ENCODE measurements at regions not wholly inside any gene's neighbourhood (a gene's known extent, or its start where the extent isn't known, plus 50 kb on each side); places are given as distances from the start of the nearest gene placed in this dataset.

DNA sequence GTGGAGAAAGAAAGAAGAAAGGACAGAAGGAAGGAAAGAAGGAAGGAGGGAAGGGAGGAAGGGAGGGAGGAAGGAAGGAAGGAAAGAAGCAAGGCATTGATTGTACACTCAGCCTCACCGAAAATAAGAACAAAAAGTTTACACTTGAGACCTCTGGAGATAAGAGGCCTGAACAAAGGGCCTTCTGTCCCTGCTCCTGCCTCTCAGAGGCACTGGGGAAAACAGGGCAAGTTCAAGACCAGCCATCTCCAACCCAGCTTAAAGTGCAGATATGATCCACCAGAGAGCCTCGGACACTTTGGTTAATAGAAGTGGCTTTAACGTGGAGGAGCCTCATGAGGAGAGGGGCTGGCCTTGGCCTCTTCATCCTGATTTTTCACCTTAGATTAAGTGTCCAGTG, 582.9 kb upstream of the PPP2R3A start:
- DNase-seq, result no peak
- no peaks in the 10 kb centered on the region for H3K9me3 ChIP-seq
- TF ChIP-seq, protein P1, sequence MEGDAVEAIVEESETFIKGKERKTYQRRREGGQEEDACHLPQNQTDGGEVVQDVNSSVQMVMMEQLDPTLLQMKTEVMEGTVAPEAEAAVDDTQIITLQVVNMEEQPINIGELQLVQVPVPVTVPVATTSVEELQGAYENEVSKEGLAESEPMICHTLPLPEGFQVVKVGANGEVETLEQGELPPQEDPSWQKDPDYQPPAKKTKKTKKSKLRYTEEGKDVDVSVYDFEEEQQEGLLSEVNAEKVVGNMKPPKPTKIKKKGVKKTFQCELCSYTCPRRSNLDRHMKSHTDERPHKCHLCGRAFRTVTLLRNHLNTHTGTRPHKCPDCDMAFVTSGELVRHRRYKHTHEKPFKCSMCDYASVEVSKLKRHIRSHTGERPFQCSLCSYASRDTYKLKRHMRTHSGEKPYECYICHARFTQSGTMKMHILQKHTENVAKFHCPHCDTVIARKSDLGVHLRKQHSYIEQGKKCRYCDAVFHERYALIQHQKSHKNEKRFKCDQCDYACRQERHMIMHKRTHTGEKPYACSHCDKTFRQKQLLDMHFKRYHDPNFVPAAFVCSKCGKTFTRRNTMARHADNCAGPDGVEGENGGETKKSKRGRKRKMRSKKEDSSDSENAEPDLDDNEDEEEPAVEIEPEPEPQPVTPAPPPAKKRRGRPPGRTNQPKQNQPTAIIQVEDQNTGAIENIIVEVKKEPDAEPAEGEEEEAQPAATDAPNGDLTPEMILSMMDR (IDR thresholded peaks at IDR 0.05), result no peak
- no peaks in the 10 kb centered on the region for H3K27me3 ChIP-seq
- H3K27ac ChIP-seq, result no peak overlapping the region
- no peak overlapping the region for H3K4me3 ChIP-seq
- intact Hi-C loops (cut with DNase I), result no loop called here
- no peak for ATAC-seq
- no peaks in the 10 kb centered on the region for H3K4me1 ChIP-seq
- no peaks in the 10 kb centered on the region for H3K36me3 ChIP-seq

DNA sequence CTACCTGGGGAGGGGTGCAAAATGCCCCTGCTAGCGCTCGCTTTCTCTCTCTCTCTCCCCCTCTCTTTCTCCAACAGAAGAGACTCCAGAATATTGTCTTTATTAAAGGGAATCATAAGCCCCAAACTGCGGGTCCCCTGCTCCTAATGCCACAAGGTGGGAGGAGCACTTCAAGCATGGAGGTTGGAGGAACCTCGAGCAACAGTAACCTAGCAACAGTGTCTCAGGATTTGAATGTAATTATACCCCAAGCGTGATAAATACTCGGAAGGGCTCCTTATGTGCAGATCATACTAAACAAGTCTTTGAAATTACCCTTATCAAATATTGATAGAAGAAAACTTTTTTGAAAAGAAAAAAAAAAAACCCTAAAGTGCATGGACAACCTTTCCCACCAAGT, 582.2 kb upstream of the PPP2R3A start:
- Histone ChIP-seq H3K4me3 (no peak overlapping the region), H3K9me3 (no peaks in the 10 kb centered on the region), H3K4me1 (no peaks in the 10 kb centered on the region), H3K27ac (no peak overlapping the region), H3K36me3 (no peaks in the 10 kb centered on the region), H3K27me3 (no peaks in the 10 kb centered on the region)
- no peak for DNase-seq
- TF ChIP-seq, protein P1 (IDR thresholded peaks at IDR 0.05), result no peak
- intact Hi-C loops (cut with DNase I), result no loop called here
- no peak for ATAC-seq

GRCh38 chr3:135392151-135392550, 573.4 kb upstream of the PPP2R3A start:
- Histone ChIP-seq H3K36me3 (no peaks in the 10 kb centered on the region), H3K9me3 (peaks cover 0 to 27% of the 10 kb centered on the region in 2 donors), H3K4me1 (no peaks in the 10 kb centered on the region), H3K4me3 (no peak overlapping the region), H3K27ac (no peak overlapping the region), H3K27me3 (no peaks in the 10 kb centered on the region)
- ATAC-seq (no peak), DNase-seq (no peak)
- TF ChIP-seq, protein P1 (IDR thresholded peaks at IDR 0.05), result no peak
- intact Hi-C loops (cut with DNase I), result no loop called here

- TF ChIP-seq, protein P1 (IDR thresholded peaks at IDR 0.05), result no peak
- intact Hi-C loops (cut with DNase I), result no loop called here
- Histone ChIP-seq H3K36me3 (no peaks in the 10 kb centered on the region), H3K27me3 (no peaks in the 10 kb centered on the region), H3K27ac (no peak overlapping the region), H3K9me3 (peaks cover 0 to 27% of the 10 kb centered on the region in 2 donors), H3K4me3 (no peak overlapping the region), H3K4me1 (no peaks in the 10 kb centered on the region)
- DNase-seq (no peak), ATAC-seq (no peak)
Measured at GRCh38 chr3:135393159-135393558, 572.4 kb upstream of the PPP2R3A start.

DNA sequence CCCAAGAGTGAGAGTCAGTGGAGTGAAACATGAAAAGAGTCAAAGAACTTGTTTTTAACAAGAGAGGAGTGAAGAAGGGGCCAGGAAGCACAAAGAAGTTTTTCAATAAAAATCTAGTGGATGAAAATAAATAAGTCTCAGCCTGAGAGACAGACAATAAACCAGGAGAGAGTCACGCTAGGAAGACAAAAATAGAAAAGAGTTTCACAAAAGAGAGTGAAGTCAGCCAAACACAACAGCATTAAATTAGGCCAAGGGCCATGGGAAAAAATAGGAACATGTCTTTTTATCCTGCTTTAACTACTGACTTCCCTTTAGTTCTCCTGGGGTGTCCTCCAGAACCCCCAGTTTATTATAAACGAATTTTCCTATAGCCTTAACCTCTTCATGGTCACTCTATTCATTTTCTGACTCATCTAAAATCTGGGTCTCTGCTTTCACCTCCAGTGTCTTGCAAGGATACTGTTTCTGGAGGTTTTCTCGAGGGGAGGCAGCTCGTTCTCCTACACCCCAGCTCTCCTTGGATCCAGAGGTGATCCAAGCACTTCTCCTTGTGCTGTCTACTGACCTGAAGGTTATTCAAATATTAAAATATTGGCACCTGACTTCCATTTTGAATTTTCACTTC, 571.5 kb upstream of the PPP2R3A start:
- H3K27ac ChIP-seq, result no peak overlapping the region
- H3K4me3 ChIP-seq, result no peak overlapping the region
- intact Hi-C loops (cut with DNase I), result no loop called here
- ATAC-seq, result no peak
- H3K27me3 ChIP-seq, result no peaks in the 10 kb centered on the region
- H3K36me3 ChIP-seq, result no peaks in the 10 kb centered on the region
- H3K4me1 ChIP-seq, result no peaks in the 10 kb centered on the region
- peaks cover 0 to 26% of the 10 kb centered on the region in 2 donors for H3K9me3 ChIP-seq
- TF ChIP-seq, protein P1 (IDR thresholded peaks at IDR 0.05), result no peak
- DNase-seq, result no peak
